Liver (tissue), 8 donors: ENCODE measurements at regions not wholly inside any gene's neighbourhood (a gene's known extent, or its start where the extent isn't known, plus 50 kb on each side); places are given as distances from the start of the nearest gene placed in this dataset.
"Not testable (repeated sequence)": the region's sequence is repeated elsewhere in the genome, so short reads cannot be mapped to it uniquely, and the experiment has no call there.

Experiments
- DNase-seq: peaks from one replicate; pipeline ENCODE4 v3.0.0-alpha.2; 2017; ENCODE audit warnings: low spot score
- H3K27ac ChIP-seq, 2 donors: one replicate each; pipeline ENCODE4 v1.7.0; 2013; ENCODE audit warnings: inconsistent platforms in 2 of 2, low read length in 2 of 2, control low read depth in 1 of 2, low read depth in 1 of 2, mild to moderate bottlenecking in 1 of 2
- H3K27me3 ChIP-seq, 4 donors: one replicate each; pipeline versions ENCODE4 v1.6.1 to v1.7.0; 2013; ENCODE audit warnings: low read length in 3 of 4, inconsistent platforms in 1 of 4, mild to moderate bottlenecking in 1 of 4, moderate library complexity in 1 of 4; ENCODE audit not compliant: control insufficient read depth in 4 of 4, insufficient read depth in 4 of 4
- H3K36me3 ChIP-seq, 4 donors: one replicate each; pipeline versions ENCODE4 v1.6.1 to v1.7.0; 2013; ENCODE audit warnings: low read length in 3 of 4, mild to moderate bottlenecking in 3 of 4, low read depth in 1 of 4, moderate library complexity in 1 of 4; ENCODE audit not compliant: control insufficient read depth in 4 of 4, insufficient read depth in 3 of 4
- H3K4me1 ChIP-seq, 4 donors: one replicate each; pipeline versions ENCODE4 v1.6.1 to v1.7.0; 2013; ENCODE audit warnings: low read length in 3 of 4, mild to moderate bottlenecking in 3 of 4, moderate library complexity in 1 of 4; ENCODE audit not compliant: control insufficient read depth in 4 of 4, insufficient read depth in 4 of 4
- H3K4me3 ChIP-seq, 3 donors: one replicate each; pipeline versions ENCODE4 v1.6.1 to v1.7.0; 2013; ENCODE audit warnings: low read length in 3 of 3, control low read depth in 1 of 3, low read depth in 1 of 3, mild to moderate bottlenecking in 1 of 3
- H3K9ac ChIP-seq, 2 donors: one replicate each; pipeline ENCODE4 v1.7.0; 2013; ENCODE audit warnings: low read length in 2 of 2, mild to moderate bottlenecking in 2 of 2, moderate library complexity in 2 of 2, control low read depth in 1 of 2, low read depth in 1 of 2
- H3K9me3 ChIP-seq, 4 donors: one replicate each; pipeline versions ENCODE4 v1.6.1 to v1.7.0; 2013; ENCODE audit warnings: low read length in 3 of 4; ENCODE audit not compliant: control insufficient read depth in 4 of 4
- ATF3 ChIP-seq: IDR thresholded peaks from 2 replicates; pipeline ENCODE4 v1.6.1; 2016; ENCODE audit warnings: antibody characterized with exemption
- CTCF ChIP-seq: fragments of 150-350 bp; IDR thresholded peaks from 2 replicates; pipeline ENCODE4 v1.5.1; 2017; ENCODE audit warnings: improper control_type of control experiment, low read depth, low read length; ENCODE audit not compliant: missing input control
- EGR1 ChIP-seq, 2 donors: IDR thresholded peaks; 2 replicates each; pipeline ENCODE4 v1.6.1; 2016 to 2018; ENCODE audit warnings: antibody characterized with exemption in 2 of 2, low read depth in 2 of 2
- FOXA1 ChIP-seq: IDR thresholded peaks from 2 replicates; pipeline ENCODE4 v1.6.1; 2016; ENCODE audit warnings: antibody characterized with exemption
- FOXA2 ChIP-seq: IDR thresholded peaks from 2 replicates; pipeline ENCODE4 v1.6.1; 2016; ENCODE audit warnings: antibody characterized with exemption
- GABPA ChIP-seq, 2 donors: IDR thresholded peaks in 1 of 2; conservative IDR thresholded peaks in 1 of 2; 2 replicates each; pipeline ENCODE4 v1.6.1; 2016; ENCODE audit warnings: antibody characterized with exemption in 2 of 2, mild to moderate bottlenecking in 1 of 2, moderate library complexity in 1 of 2
- HNF4A ChIP-seq, 2 donors: conservative IDR thresholded peaks; 2 replicates each; pipeline ENCODE4 v1.6.1; 2016; ENCODE audit warnings: antibody characterized with exemption in 2 of 2, mild to moderate bottlenecking in 2 of 2
- HNF4G ChIP-seq: IDR thresholded peaks from 2 replicates; pipeline ENCODE4 v1.6.1; 2016; ENCODE audit warnings: antibody characterized with exemption
- JUND ChIP-seq, 2 donors: IDR thresholded peaks; 2 replicates each; pipeline ENCODE4 v1.6.1; 2016; ENCODE audit warnings: antibody characterized with exemption in 2 of 2
- NR2F2 ChIP-seq: IDR thresholded peaks from 2 replicates; pipeline ENCODE4 v1.6.1; 2016; ENCODE audit warnings: antibody characterized with exemption
- RAD21 ChIP-seq, 2 donors: IDR thresholded peaks; 2 replicates each; pipeline ENCODE4 v1.6.1; 2016; ENCODE audit warnings: antibody characterized with exemption in 2 of 2, mild to moderate bottlenecking in 2 of 2
- RXRA ChIP-seq, 2 donors: IDR thresholded peaks; 2 replicates each; pipeline ENCODE4 v1.6.1; 2017 to 2018; ENCODE audit warnings: antibody characterized with exemption in 2 of 2, mild to moderate bottlenecking in 1 of 2
- SP1 ChIP-seq: IDR thresholded peaks from 2 replicates; pipeline ENCODE4 v1.6.1; 2018; ENCODE audit warnings: antibody characterized with exemption, mild to moderate bottlenecking
- TAF1 ChIP-seq: conservative IDR thresholded peaks from 2 replicates; pipeline ENCODE4 v1.6.1; 2016; ENCODE audit warnings: antibody characterized with exemption, mild to moderate bottlenecking
- YY1 ChIP-seq: IDR thresholded peaks from 2 replicates; pipeline ENCODE4 v1.6.1; 2016; ENCODE audit warnings: antibody characterized with exemption, mild to moderate bottlenecking
- ZBTB33 ChIP-seq: IDR thresholded peaks from 2 replicates; pipeline ENCODE4 v1.6.1; 2016; ENCODE audit warnings: antibody characterized with exemption
- WGBS: extraction: QIAGEN DNeasy Blood & Tissue Kit; methylation state at CpG from one replicate; pipeline ENCODE4 v1.1.7; 2013; 5-methylcytosine and 5-hydroxymethylcytosine counted together
- TF ChIP-seq, protein P1 (sequence below): IDR thresholded peaks from 2 replicates; pipeline ENCODE4 v1.6.1; 2016; ENCODE audit warnings: antibody characterized with exemption
- TF ChIP-seq, protein P2 (sequence below): IDR thresholded peaks from 2 replicates; pipeline ENCODE4 v1.6.1; 2016; ENCODE audit warnings: antibody characterized with exemption, mild to moderate bottlenecking
- donor health status: healthy.
- donor health status: healthy.
- donor health status: healthy.
- donor health status: healthy.
- donor health status: healthy.

DNA sequence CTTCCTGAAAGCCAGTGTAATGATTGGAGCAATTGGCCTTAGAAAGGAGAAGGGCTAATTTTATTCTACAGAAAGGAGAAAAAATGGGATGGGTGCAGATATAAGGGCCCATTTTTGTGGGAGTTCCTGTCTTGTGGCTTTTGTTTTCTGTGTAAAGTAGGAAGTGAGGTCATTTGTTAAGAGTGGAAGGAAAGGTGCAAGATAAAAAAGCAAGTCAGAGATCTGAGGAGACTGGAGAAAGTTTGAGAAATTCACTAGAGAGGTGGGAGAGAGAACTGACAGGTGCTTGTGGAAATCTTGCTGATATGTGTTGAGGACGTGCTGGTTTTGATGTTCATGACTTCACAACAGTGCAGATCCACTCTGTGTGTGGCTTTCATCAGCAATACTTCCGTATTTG lies 349.4 kb downstream of the DLEU7 start:
- Histone ChIP-seq H3K4me1 (no peaks in the 10 kb centered on the region), H3K36me3 (no peaks in the 10 kb centered on the region), H3K9me3 (no peaks in the 10 kb centered on the region), H3K27ac (no peak overlapping the region), H3K27me3 (no peaks in the 10 kb centered on the region), H3K4me3 (no peak overlapping the region), H3K9ac (no peak overlapping the region)
- no peak for DNase-seq
- no peak for TF ChIP-seq HNF4A (conservative IDR thresholded peaks at IDR 0.05)
- no peak for TF ChIP-seq RXRA (IDR thresholded peaks at IDR 0.05)
- TF ChIP-seq HNF4G = no peak
- TF ChIP-seq CTCF = no peak
- TF ChIP-seq JUND (IDR thresholded peaks at IDR 0.05) = no peak
- no peak for TF ChIP-seq SP1
- TF ChIP-seq FOXA2 = no peak
- no peak for TF ChIP-seq NR2F2
- no peak for TF ChIP-seq RAD21 (IDR thresholded peaks at IDR 0.05)
- no peak for TF ChIP-seq TAF1
- no peak for TF ChIP-seq GABPA (IDR thresholded peaks at IDR 0.05 in 1 of 2, conservative IDR thresholded peaks at IDR 0.05 in 1 of 2)
- WGBS = 89% methylated on average over 2 of the region's 2 CpGs

DNA sequence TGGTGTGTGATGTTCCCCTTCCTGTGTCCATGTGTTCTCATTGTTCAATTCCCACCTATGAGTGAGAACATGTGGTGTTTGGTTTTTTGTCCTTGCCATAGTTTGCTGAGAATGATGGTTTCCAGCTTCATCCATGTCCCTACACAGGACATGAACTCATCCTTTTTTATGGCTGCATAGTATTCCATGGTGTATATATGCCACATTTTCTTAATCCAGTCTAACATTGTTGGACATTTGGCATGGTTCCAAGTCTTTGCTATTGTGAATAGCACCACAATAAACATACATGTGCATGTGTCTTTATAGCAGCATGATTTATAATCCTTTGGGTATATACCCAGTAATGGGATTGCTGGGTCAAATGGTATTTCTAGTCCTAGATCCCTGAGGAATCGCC lies 340.3 kb downstream of the DLEU7 start:
- not testable (repeated sequence) for H3K4me3 ChIP-seq, H3K9me3 ChIP-seq, H3K27me3 ChIP-seq, H3K27ac ChIP-seq, DNase-seq, H3K4me1 ChIP-seq, H3K9ac ChIP-seq, H3K36me3 ChIP-seq
- WGBS = 82% methylated on average over 1 of the region's 1 CpG

GRCh38 chr13:50509167-50509566 lies 334.3 kb downstream of the DLEU7 start:
- no peak for DNase-seq
- Histone ChIP-seq H3K36me3 (no peaks in the 10 kb centered on the region), H3K9me3 (no peaks in the 10 kb centered on the region), H3K4me3 (no peak overlapping the region), H3K27ac (no peak overlapping the region), H3K27me3 (no peaks in the 10 kb centered on the region), H3K4me1 (peaks cover 4 to 23% (median 18%) of the 10 kb centered on the region in 4 donors), H3K9ac (no peak overlapping the region)
- TF ChIP-seq EGR1 (IDR thresholded peaks at IDR 0.05; ENCODE audit: low read depth in 2 of 2) (no peak), FOXA1 (no peak), YY1 (no peak), TAF1 (no peak), ZBTB33 (no peak), SP1 (no peak), NR2F2 (no peak), ATF3 (no peak), HNF4A (conservative IDR thresholded peaks at IDR 0.05) (no peak), CTCF (no peak), RAD21 (IDR thresholded peaks at IDR 0.05) (no peak), GABPA (IDR thresholded peaks at IDR 0.05 in 1 of 2, conservative IDR thresholded peaks at IDR 0.05 in 1 of 2) (no peak), FOXA2 (no peak), HNF4G (no peak), JUND (IDR thresholded peaks at IDR 0.05) (no peak), RXRA (IDR thresholded peaks at IDR 0.05) (no peak)
- TF ChIP-seq, protein P1, sequence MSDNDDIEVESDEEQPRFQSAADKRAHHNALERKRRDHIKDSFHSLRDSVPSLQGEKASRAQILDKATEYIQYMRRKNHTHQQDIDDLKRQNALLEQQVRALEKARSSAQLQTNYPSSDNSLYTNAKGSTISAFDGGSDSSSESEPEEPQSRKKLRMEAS = no peak
- TF ChIP-seq, protein P2, sequence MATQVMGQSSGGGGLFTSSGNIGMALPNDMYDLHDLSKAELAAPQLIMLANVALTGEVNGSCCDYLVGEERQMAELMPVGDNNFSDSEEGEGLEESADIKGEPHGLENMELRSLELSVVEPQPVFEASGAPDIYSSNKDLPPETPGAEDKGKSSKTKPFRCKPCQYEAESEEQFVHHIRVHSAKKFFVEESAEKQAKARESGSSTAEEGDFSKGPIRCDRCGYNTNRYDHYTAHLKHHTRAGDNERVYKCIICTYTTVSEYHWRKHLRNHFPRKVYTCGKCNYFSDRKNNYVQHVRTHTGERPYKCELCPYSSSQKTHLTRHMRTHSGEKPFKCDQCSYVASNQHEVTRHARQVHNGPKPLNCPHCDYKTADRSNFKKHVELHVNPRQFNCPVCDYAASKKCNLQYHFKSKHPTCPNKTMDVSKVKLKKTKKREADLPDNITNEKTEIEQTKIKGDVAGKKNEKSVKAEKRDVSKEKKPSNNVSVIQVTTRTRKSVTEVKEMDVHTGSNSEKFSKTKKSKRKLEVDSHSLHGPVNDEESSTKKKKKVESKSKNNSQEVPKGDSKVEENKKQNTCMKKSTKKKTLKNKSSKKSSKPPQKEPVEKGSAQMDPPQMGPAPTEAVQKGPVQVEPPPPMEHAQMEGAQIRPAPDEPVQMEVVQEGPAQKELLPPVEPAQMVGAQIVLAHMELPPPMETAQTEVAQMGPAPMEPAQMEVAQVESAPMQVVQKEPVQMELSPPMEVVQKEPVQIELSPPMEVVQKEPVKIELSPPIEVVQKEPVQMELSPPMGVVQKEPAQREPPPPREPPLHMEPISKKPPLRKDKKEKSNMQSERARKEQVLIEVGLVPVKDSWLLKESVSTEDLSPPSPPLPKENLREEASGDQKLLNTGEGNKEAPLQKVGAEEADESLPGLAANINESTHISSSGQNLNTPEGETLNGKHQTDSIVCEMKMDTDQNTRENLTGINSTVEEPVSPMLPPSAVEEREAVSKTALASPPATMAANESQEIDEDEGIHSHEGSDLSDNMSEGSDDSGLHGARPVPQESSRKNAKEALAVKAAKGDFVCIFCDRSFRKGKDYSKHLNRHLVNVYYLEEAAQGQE = no peak
